Lower leg skin (tissue), 3 donors: ENCODE measurements at regions not wholly inside any gene's neighbourhood (a gene's known extent, or its start where the extent isn't known, plus 50 kb on each side); places are given as distances from the start of the nearest gene placed in this dataset.

ENCODE experiments used
- CTCF ChIP-seq, 3 donors: fragments of 450-650 bp; IDR thresholded peaks; one replicate each; pipeline ENCODE4 v1.5.1; 2016; ENCODE audit warnings: antibody characterized with exemption in 3 of 3, mild to moderate bottlenecking in 3 of 3, moderate library complexity in 2 of 3
- POLR2A ChIP-seq, 2 donors: fragments of 450-650 bp; IDR thresholded peaks; one replicate each; pipeline ENCODE4 v1.6.1; 2016 to 2017; ENCODE audit warnings: antibody characterized with exemption in 2 of 2, mild to moderate bottlenecking in 1 of 2, moderate library complexity in 1 of 2

DNA sequence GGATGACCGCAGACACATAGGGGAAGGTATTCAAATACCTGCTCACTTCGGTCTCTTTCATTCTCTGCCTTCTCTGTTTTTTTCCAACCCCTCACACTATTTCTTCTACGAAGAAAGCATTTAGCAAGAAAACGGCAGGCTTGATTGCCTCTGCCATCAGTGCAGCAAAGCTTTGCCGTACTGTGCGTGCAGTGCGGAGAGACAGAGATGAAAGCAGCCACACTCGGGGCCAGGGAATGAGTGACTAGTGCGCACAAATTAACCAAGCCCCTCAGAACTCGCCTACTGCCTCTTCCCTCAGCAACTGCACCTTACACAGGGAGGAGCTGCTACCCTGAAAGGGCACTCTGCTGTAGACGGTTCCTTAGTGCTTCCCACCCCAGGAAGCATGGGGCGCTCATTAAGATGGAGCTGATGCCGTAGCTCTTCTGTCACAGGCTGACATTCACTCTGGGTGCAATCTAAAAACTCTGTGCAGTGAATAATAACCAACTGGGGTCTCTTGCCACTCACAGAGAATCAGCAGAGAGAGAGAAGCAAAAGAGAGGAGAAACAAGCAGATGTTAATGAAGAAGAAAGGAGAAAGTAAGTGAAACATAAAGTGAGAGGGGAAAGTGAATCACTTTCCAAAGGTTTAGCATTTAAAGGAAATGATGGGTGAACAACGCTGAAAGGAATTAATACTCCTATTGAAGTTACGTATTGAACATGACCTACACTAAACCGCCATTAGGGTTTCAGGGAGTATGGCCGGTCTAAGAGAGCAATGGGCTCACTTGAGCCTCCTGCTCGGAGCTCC, 69.4 kb downstream of the GRIN2B start:
- no peak for TF ChIP-seq CTCF (IDR thresholded peaks at IDR 0.05)
- TF ChIP-seq POLR2A (IDR thresholded peaks at IDR 0.05) = no peak
